OCI-LY1 (cell line): ENCODE measurements at regions not wholly inside any gene's neighbourhood (a gene's known extent, or its start where the extent isn't known, plus 50 kb on each side); places are given as distances from the start of the nearest gene placed in this dataset.
"Not testable (repeated sequence)": the region's sequence is repeated elsewhere in the genome, so short reads cannot be mapped to it uniquely, and the experiment has no call there.

Source experiments
- H2AFZ ChIP-seq: fragments of 200-600 bp; sonication (generic), shearing (Covaris generic); 2 replicates; pipeline ENCODE4 v1.6.0; 2014; ENCODE audit warnings: antibody characterized with exemption, mild to moderate bottlenecking, low read length
- H3F3A ChIP-seq: fragments of 200-600 bp; sonication (generic), shearing (Covaris generic); 2 replicates; pipeline ENCODE4 v1.6.0; 2014; ENCODE audit warnings: mild to moderate bottlenecking, antibody characterized with exemption, low read length, moderate library complexity; ENCODE audit not compliant: insufficient read depth
- H3K27ac ChIP-seq: fragments of 200-600 bp; sonication (generic); 2 replicates; pipeline ENCODE4 v1.5.1; 2014; ENCODE audit warnings: low read length, mixed run types, mild to moderate bottlenecking, low read depth; ENCODE audit not compliant: poor library complexity, severe bottlenecking
- H3K27me3 ChIP-seq: fragments of 200-600 bp; sonication (generic); 2 replicates; pipeline ENCODE4 v1.6.0; 2014; ENCODE audit warnings: antibody characterized with exemption, mild to moderate bottlenecking, low read length, moderate library complexity; ENCODE audit not compliant: insufficient read depth
- H3K36me3 ChIP-seq: fragments of 200-600 bp; sonication (generic); 2 replicates; pipeline ENCODE4 v1.6.1; 2014; ENCODE audit warnings: mild to moderate bottlenecking, antibody characterized with exemption, low read length, moderate library complexity, mixed read lengths; ENCODE audit not compliant: insufficient read depth
- H3K4me1 ChIP-seq: fragments of 200-600 bp; sonication (generic); 2 replicates; pipeline ENCODE4 v1.5.1; 2014; ENCODE audit warnings: mild to moderate bottlenecking, low read length, moderate library complexity; ENCODE audit not compliant: insufficient read depth, severe bottlenecking
- H3K4me2 ChIP-seq: fragments of 200-600 bp; sonication (generic), shearing (Covaris generic); 2 replicates; pipeline ENCODE4 v1.6.1; 2014; ENCODE audit warnings: low read length
- H3K4me3 ChIP-seq: fragments of 200-600 bp; sonication (generic); 2 replicates; pipeline ENCODE4 v1.5.1; 2014; ENCODE audit warnings: low read length, low read depth, mild to moderate bottlenecking, mixed read lengths; ENCODE audit not compliant: poor library complexity, severe bottlenecking
- H3K79me2 ChIP-seq: fragments of 200-600 bp; shearing (Covaris generic); 2 replicates; pipeline ENCODE4 v1.6.1; 2016; ENCODE audit warnings: mixed run types, low read length, mixed read lengths; ENCODE audit not compliant: insufficient read depth
- H3K9ac ChIP-seq: fragments of 200-600 bp; sonication (generic), shearing (Covaris generic); 2 replicates; pipeline ENCODE4 v1.6.1; 2014; ENCODE audit warnings: mild to moderate bottlenecking, low read length, mixed read lengths
- H3K9me2 ChIP-seq: fragments of 200-600 bp; sonication (generic), shearing (Covaris generic); 2 replicates; pipeline ENCODE4 v1.6.1; 2014; ENCODE audit warnings: low read depth, mild to moderate bottlenecking, low read length, mixed read lengths
- H3K9me3 ChIP-seq: fragments of 200-600 bp; shearing (Covaris generic); 2 replicates; pipeline ENCODE4 v1.6.1; 2014; ENCODE audit warnings: low read length, mixed read lengths
- H4K20me1 ChIP-seq: fragments of 200-600 bp; sonication (generic), shearing (Covaris generic); 2 replicates; pipeline ENCODE4 v1.6.0; 2016; ENCODE audit warnings: mild to moderate bottlenecking, low read length; ENCODE audit not compliant: insufficient read depth
- EZH2 ChIP-seq: fragments of 200-600 bp; sonication (generic), shearing (Covaris generic); IDR thresholded peaks from 2 replicates; pipeline ENCODE4 v1.8.0; 2017; ENCODE audit warnings: borderline replicate concordance, mixed run types, mild to moderate bottlenecking, antibody characterized with exemption, low read length, moderate library complexity, mixed read lengths
- TF ChIP-seq, protein P1 (sequence below): fragments of 200-600 bp; sonication (generic), shearing (Covaris generic); IDR thresholded peaks from 2 replicates; pipeline ENCODE4 v1.5.1; 2017; ENCODE audit warnings: mild to moderate bottlenecking, antibody characterized with exemption, low read length, moderate library complexity, mixed read lengths

DNA sequence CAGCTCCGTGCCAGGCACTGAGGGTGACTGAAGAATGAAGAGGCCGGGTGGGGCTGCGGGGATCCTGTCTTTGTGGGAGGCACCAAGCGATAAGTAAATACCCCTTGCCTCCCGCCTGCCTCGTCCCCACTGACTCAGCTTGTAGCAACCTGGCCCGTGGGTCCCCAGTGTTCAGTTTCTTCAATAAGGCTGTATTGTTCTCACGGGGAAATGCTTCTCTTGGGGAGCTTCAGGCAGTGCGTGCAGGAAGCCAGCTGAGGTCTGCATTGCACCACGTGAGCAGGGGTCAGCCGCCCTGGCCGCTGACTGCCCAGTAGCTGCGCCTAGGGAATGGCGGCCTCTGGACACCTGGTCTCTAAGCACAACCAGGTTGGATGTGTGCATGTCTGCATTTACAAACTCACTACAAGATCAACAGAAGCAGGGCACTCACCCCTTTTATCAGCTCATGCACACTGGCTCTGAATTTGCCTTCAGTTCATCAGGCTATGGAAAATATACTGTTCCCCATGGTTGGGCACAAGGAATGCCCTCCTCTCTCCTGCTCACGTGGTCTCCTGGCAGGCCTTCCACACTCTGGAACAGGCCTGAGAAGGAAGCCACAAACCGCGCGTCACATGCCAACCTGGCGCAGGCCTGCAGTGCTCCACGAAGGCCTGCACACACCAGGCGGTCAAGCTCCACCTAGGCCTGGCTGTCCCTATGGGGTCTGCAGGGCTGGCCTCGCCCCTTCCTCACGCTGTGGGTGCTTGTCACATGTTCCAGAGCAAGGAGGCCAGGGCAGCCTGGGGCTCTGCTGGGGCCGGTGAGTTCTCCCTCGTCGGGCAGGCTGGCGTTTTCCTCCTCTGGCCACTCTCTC, 135.7 kb upstream of the RNF32 start:
- Histone ChIP-seq H3K4me2 (no peak overlapping the region), H3K9me3 (no peaks in the 10 kb centered on the region), H4K20me1 (no peaks in the 10 kb centered on the region), H3K9ac (no peak overlapping the region), H3K4me1 (no peaks in the 10 kb centered on the region), H3K4me3 (no peak overlapping the region), H3K79me2 (no peaks in the 10 kb centered on the region), H3K36me3 (no peaks in the 10 kb centered on the region), H3K27me3 (peaks cover 4% of the 10 kb centered on the region; the same call in 1 of the 2 replicates), H3K27ac (no peak overlapping the region), H3F3A (no peaks in the 10 kb centered on the region), H2AFZ (no peak overlapping the region), H3K9me2 (no peaks in the 10 kb centered on the region)
- TF ChIP-seq EZH2 = no peak
- TF ChIP-seq, protein P1, sequence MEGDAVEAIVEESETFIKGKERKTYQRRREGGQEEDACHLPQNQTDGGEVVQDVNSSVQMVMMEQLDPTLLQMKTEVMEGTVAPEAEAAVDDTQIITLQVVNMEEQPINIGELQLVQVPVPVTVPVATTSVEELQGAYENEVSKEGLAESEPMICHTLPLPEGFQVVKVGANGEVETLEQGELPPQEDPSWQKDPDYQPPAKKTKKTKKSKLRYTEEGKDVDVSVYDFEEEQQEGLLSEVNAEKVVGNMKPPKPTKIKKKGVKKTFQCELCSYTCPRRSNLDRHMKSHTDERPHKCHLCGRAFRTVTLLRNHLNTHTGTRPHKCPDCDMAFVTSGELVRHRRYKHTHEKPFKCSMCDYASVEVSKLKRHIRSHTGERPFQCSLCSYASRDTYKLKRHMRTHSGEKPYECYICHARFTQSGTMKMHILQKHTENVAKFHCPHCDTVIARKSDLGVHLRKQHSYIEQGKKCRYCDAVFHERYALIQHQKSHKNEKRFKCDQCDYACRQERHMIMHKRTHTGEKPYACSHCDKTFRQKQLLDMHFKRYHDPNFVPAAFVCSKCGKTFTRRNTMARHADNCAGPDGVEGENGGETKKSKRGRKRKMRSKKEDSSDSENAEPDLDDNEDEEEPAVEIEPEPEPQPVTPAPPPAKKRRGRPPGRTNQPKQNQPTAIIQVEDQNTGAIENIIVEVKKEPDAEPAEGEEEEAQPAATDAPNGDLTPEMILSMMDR = no peak

DNA sequence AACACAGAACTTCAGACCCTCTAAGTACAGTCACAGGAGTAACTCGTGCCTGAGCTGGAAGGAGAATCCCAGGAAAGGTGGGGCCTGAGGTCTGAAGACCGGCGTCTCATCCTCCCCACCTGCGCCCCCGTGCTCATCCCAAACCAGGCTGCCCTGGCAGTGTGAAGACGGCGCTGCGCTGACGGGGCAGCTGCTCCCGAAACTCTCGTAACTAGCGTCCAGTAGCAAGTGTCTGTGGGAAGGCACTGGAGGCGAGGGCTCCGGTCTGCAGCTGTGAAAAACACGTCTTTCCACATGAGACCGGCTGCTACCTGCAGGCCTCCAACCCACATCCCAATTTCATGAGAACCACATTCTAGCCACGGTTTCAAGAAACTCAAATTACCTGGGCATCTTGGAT, 136.6 kb upstream of the RNF32 start:
- Histone ChIP-seq H3K36me3 (no peaks in the 10 kb centered on the region), H4K20me1 (no peaks in the 10 kb centered on the region), H3K27me3 (peaks cover 4% of the 10 kb centered on the region; the same call in 1 of the 2 replicates), H3K4me1 (no peaks in the 10 kb centered on the region), H3F3A (no peaks in the 10 kb centered on the region), H3K4me3 (no peak overlapping the region), H3K9ac (no peak overlapping the region), H3K79me2 (no peaks in the 10 kb centered on the region), H3K27ac (no peak overlapping the region), H3K9me3 (no peaks in the 10 kb centered on the region), H3K9me2 (no peaks in the 10 kb centered on the region), H2AFZ (no peak overlapping the region), H3K4me2 (no peak overlapping the region)
- TF ChIP-seq, protein P1 = no peak
- TF ChIP-seq EZH2 = no peak

GRCh38 chr7:156503196-156503595, 137.4 kb upstream of the RNF32 start:
- no peak for TF ChIP-seq EZH2
- TF ChIP-seq, protein P1 = no peak
- H3K9ac ChIP-seq = no peak overlapping the region
- no peak overlapping the region for H2AFZ ChIP-seq
- no peaks in the 10 kb centered on the region for H3K36me3 ChIP-seq
- no peaks in the 10 kb centered on the region for H4K20me1 ChIP-seq
- no peaks in the 10 kb centered on the region for H3K9me2 ChIP-seq
- no peaks in the 10 kb centered on the region for H3K4me1 ChIP-seq
- no peak overlapping the region for H3K4me2 ChIP-seq
- no peaks in the 10 kb centered on the region for H3F3A ChIP-seq
- H3K9me3 ChIP-seq = no peaks in the 10 kb centered on the region
- H3K4me3 ChIP-seq = no peak overlapping the region
- H3K79me2 ChIP-seq = no peaks in the 10 kb centered on the region
- H3K27me3 ChIP-seq = peaks cover 4% of the 10 kb centered on the region; the same call in 1 of the 2 replicates
- H3K27ac ChIP-seq = no peak overlapping the region

DNA sequence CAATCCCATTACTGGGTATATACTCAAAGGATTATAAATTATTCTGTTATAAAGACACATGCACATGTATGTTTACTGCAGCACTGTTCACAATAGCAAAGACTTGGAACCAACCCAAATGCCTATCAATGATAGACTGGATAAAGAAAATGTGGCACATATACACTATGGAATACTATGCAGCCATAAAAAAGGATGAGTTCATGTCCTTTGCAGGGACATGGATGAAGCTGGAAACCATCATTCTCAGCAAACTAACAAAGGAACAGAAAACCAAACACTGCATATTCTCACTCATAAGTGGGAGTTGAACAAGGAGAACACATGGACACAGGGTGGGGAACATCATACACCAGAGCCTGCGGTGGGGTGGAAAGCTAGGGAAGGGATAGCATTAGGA, 138.8 kb upstream of the RNF32 start:
- H3K27ac ChIP-seq, H3K27me3 ChIP-seq, H3K4me1 ChIP-seq: not testable (repeated sequence)

More for the DNA sequence above, 138.8 kb upstream of the RNF32 start:
- H3F3A ChIP-seq, H3K9me2 ChIP-seq, H3K4me3 ChIP-seq, H4K20me1 ChIP-seq, H3K9me3 ChIP-seq, H3K36me3 ChIP-seq, H2AFZ ChIP-seq, H3K4me2 ChIP-seq, H3K79me2 ChIP-seq, H3K9ac ChIP-seq: not testable (repeated sequence)
